IMR-90 (cell line): ENCODE measurements at regions not wholly inside any gene's neighbourhood (a gene's known extent, or its start where the extent isn't known, plus 50 kb on each side); places are given as distances from the start of the nearest gene placed in this dataset.

Experiments used
- ATAC-seq: fragments of 200-7000 bp; cut with Tn5 transposase; 2 replicates; pipeline ENCODE4 v1.9.1; 2020; ENCODE audit warnings: low read depth, mild to moderate bottlenecking, moderate library complexity
- BruUV-seq: library from RNA; stranded (reverse); fragments of 400-500 nt; replicated peaks from 2 replicates; lab custom pipeline; 2021; lab: Mats Ljungman, UMichigan
- CTCF ChIA-PET: fragments of 300-600 bp; formaldehyde crosslinking; extraction: SDS; loops from one replicate; lab custom pipeline; 2021; ENCODE audit warnings: antibody characterized with exemption; lab: Yijun Ruan, JAX
- POLR2A ChIA-PET: fragments of 300-600 bp; sonication (Branson Sonifier 250); formaldehyde crosslinking; loops from one replicate; lab custom pipeline; 2022; ENCODE audit warnings: antibody characterized with exemption; ENCODE audit not compliant: unreplicated experiment; lab: Charles Lee
- DNase-seq: peaks from one replicate; pipeline ENCODE4 v3.0.0; 2013
- H2AFZ ChIP-seq: replicated peaks from 2 replicates; pipeline ENCODE3; 2013; ENCODE audit warnings: low read length, mild to moderate bottlenecking; ENCODE audit not compliant: poor library complexity
- H2AK5ac ChIP-seq: 2 replicates; pipeline ENCODE4 v1.6.1; 2013; ENCODE audit warnings: low read depth, low read length, inconsistent platforms
- H2AK9ac ChIP-seq: replicated peaks from 2 replicates; pipeline ENCODE3; 2013; ENCODE audit warnings: mild to moderate bottlenecking, low read depth, low read length, moderate library complexity; ENCODE audit not compliant: poor library complexity
- H2BK120ac ChIP-seq: 2 replicates; pipeline ENCODE4 v1.6.1; 2013; ENCODE audit warnings: low read depth, low read length, inconsistent platforms
- H2BK15ac ChIP-seq: 3 replicates; pipeline ENCODE4 v1.6.1; 2013; ENCODE audit warnings: low read depth, low read length, inconsistent platforms
- H2BK20ac ChIP-seq: 2 replicates; pipeline ENCODE4 v1.6.1; 2013; ENCODE audit warnings: low read depth, mild to moderate bottlenecking, inconsistent platforms, low read length, moderate library complexity
- H2BK5ac ChIP-seq: 2 replicates; pipeline ENCODE4 v1.6.1; 2013; ENCODE audit warnings: mild to moderate bottlenecking, low read depth, low read length, inconsistent platforms; ENCODE audit not compliant: poor library complexity, severe bottlenecking
- H3K14ac ChIP-seq: replicated peaks from 2 replicates; pipeline ENCODE4 v1.6.1; 2013; ENCODE audit warnings: low read depth, low read length, inconsistent platforms
- H3K18ac ChIP-seq: 2 replicates; pipeline ENCODE4 v1.6.1; 2013; ENCODE audit warnings: low read depth, low read length, control low read depth
- H3K23ac ChIP-seq: 2 replicates; pipeline ENCODE4 v1.6.1; 2013; ENCODE audit warnings: low read depth, low read length, inconsistent platforms
- H3K27ac ChIP-seq: 2 replicates; pipeline ENCODE4 v1.5.1; 2013; ENCODE audit warnings: mild to moderate bottlenecking, control low read depth, low read length; ENCODE audit not compliant: insufficient read depth
- H3K27me3 ChIP-seq: 2 replicates; pipeline ENCODE4 v1.6.1; 2013; ENCODE audit warnings: low read length; ENCODE audit not compliant: control insufficient read depth, insufficient read depth
- H3K36me3 ChIP-seq: 2 replicates; pipeline ENCODE4 v1.6.1; 2013; ENCODE audit warnings: low read length, mixed read lengths; ENCODE audit not compliant: control insufficient read depth, insufficient read depth
- H3K4ac ChIP-seq: 2 replicates; pipeline ENCODE4 v1.6.1; 2013; ENCODE audit warnings: low read depth, low read length, inconsistent platforms
- H3K4me1 ChIP-seq: 2 replicates; pipeline ENCODE4 v1.6.1; 2013; ENCODE audit warnings: low read length, mixed read lengths; ENCODE audit not compliant: control insufficient read depth, insufficient read depth
- H3K4me2 ChIP-seq: 2 replicates; pipeline ENCODE4 v1.6.1; 2013; ENCODE audit warnings: low read depth, mild to moderate bottlenecking, control low read depth, low read length, moderate library complexity
- H3K4me3 ChIP-seq: 2 replicates; pipeline ENCODE4 v1.5.1; 2013; ENCODE audit warnings: low read depth, mild to moderate bottlenecking, control low read depth, low read length, moderate library complexity; ENCODE audit not compliant: insufficient read depth
- H3K56ac ChIP-seq: 2 replicates; pipeline ENCODE4 v1.6.1; 2013; ENCODE audit warnings: low read length, inconsistent platforms; ENCODE audit not compliant: insufficient read depth; ENCODE audit errors: extremely low read depth
- H3K79me1 ChIP-seq, 2 experiments: 2 replicates each; pipeline ENCODE4 v1.6.1; 2013; ENCODE audit warnings: low read length in 2 of 2, inconsistent platforms in 1 of 2, low read depth in 1 of 2
- H3K9ac ChIP-seq: 2 replicates; pipeline ENCODE4 v1.6.1; 2013; ENCODE audit warnings: low read depth, low read length, control low read depth
- H3K9me1 ChIP-seq: 2 replicates; pipeline ENCODE4 v1.6.1; 2013; ENCODE audit warnings: low read length, inconsistent platforms; ENCODE audit not compliant: insufficient read depth
- H3K9me3 ChIP-seq: 2 replicates; pipeline ENCODE4 v1.6.1; 2013; ENCODE audit warnings: low read length; ENCODE audit not compliant: control insufficient read depth, insufficient read depth
- H4K20me1 ChIP-seq: 2 replicates; pipeline ENCODE4 v1.6.1; 2013; ENCODE audit warnings: low read length, inconsistent platforms; ENCODE audit not compliant: insufficient read depth
- H4K5ac ChIP-seq: 2 replicates; pipeline ENCODE4 v1.6.1; 2013; ENCODE audit warnings: mild to moderate bottlenecking, low read depth, low read length, control low read depth
- H4K8ac ChIP-seq, 2 experiments: 2 replicates each; pipeline ENCODE4 v1.6.1; 2013; ENCODE audit warnings: low read depth in 2 of 2, low read length in 2 of 2, control low read depth in 1 of 2, inconsistent platforms in 1 of 2
- H4K91ac ChIP-seq: 2 replicates; pipeline ENCODE4 v1.6.1; 2013; ENCODE audit warnings: low read depth, low read length, inconsistent platforms; ENCODE audit not compliant: insufficient read depth
- BHLHE40 ChIP-seq: fragments of 150-350 bp; IDR thresholded peaks from 2 replicates; pipeline ENCODE4 v1.6.1; 2016; ENCODE audit warnings: mild to moderate bottlenecking, low read depth, low read length
- CEBPB ChIP-seq: IDR thresholded peaks from 2 replicates; pipeline ENCODE4 v1.6.1; 2012; ENCODE audit warnings: low read depth, low read length, improper control_type of control experiment
- CHD1 ChIP-seq: IDR thresholded peaks from 2 replicates; pipeline ENCODE4 v1.6.1; 2012; ENCODE audit warnings: low read depth, low read length, improper control_type of control experiment
- ELK1 ChIP-seq: fragments of 150-350 bp; IDR thresholded peaks from 2 replicates; pipeline ENCODE4 v1.6.1; 2016; ENCODE audit warnings: low read depth, mild to moderate bottlenecking, low read length, moderate library complexity, borderline replicate concordance
- FOS ChIP-seq: fragments of 150-350 bp; IDR thresholded peaks from 2 replicates; pipeline ENCODE4 v1.6.1; 2016; ENCODE audit warnings: low read depth, low read length
- MAFK ChIP-seq: IDR thresholded peaks from 2 replicates; pipeline ENCODE4 v1.6.1; 2012; ENCODE audit warnings: low read depth, low read length, improper control_type of control experiment
- MAZ ChIP-seq: IDR thresholded peaks from 2 replicates; pipeline ENCODE4 v1.6.1; 2012; ENCODE audit warnings: low read depth, mild to moderate bottlenecking, low read length, improper control_type of control experiment, moderate library complexity, borderline replicate concordance
- MXI1 ChIP-seq: IDR thresholded peaks from 2 replicates; pipeline ENCODE4 v1.6.1; 2012; ENCODE audit warnings: low read depth, mild to moderate bottlenecking, low read length, moderate library complexity, borderline replicate concordance
- NFE2L2 ChIP-seq: fragments of 150-350 bp; IDR thresholded peaks from 2 replicates; pipeline ENCODE4 v1.6.1; 2016; ENCODE audit warnings: low read depth, mild to moderate bottlenecking, low read length
- POLR2A ChIP-seq: IDR thresholded peaks from 2 replicates; pipeline ENCODE4 v1.6.1; 2012; ENCODE audit warnings: mild to moderate bottlenecking, low read depth, low read length
- RAD21 ChIP-seq: IDR thresholded peaks from 2 replicates; pipeline ENCODE4 v1.6.1; 2012; ENCODE audit warnings: low read length, improper control_type of control experiment
- RCOR1 ChIP-seq: IDR thresholded peaks from 2 replicates; pipeline ENCODE4 v1.6.1; 2012; ENCODE audit warnings: mild to moderate bottlenecking, low read length, improper control_type of control experiment; ENCODE audit not compliant: insufficient replicate concordance
- RFX5 ChIP-seq: IDR thresholded peaks from 2 replicates; pipeline ENCODE4 v1.8.0; 2012; ENCODE audit warnings: low read depth, mild to moderate bottlenecking, low read length, moderate library complexity
- SMC3 ChIP-seq: fragments of 150-350 bp; IDR thresholded peaks from 2 replicates; pipeline ENCODE4 v1.6.1; 2016; ENCODE audit warnings: low read depth, mild to moderate bottlenecking, antibody characterized with exemption, low read length, moderate library complexity
- WGBS, 2 experiments: methylation state at CpG; one replicate each; pipeline versions ENCODE4 v1.1.5 to v1.1.7; 2013; ENCODE audit warnings: missing lambda C conversion rate in 2 of 2; ENCODE audit not compliant: insufficient read length in 1 of 2; ENCODE audit errors: extremely low coverage in 2 of 2; 5-methylcytosine and 5-hydroxymethylcytosine counted together
- dilution Hi-C: fragments of 300-500 bp; cut with HindIII; formaldehyde crosslinking; loops from one replicate; pipeline ENCODE4 v1.14.3; 2018; ENCODE audit warnings: low sequenced_read_pairs; ENCODE audit not compliant: unreplicated experiment
- in situ Hi-C: fragments of 300-500 bp; cut with MboI; formaldehyde crosslinking; loops from 3 replicates; pipeline ENCODE4 v1.14.3; 2019; ENCODE audit warnings: low sequenced_read_pairs, inconsistent platforms, mixed read lengths
- intact Hi-C: fragments of 100-400 bp; cut with micrococcal nuclease; formaldehyde crosslinking; loops from 2 replicates; pipeline ENCODE4 v1.10.0; 2022
- TF ChIP-seq, protein P1 (sequence below): conservative IDR thresholded peaks from 2 replicates; pipeline ENCODE4 v1.5.1; 2012; ENCODE audit warnings: mild to moderate bottlenecking, low read depth, low read length, improper control_type of control experiment
- TF ChIP-seq, protein P2 (sequence below): fragments of 150-350 bp; IDR thresholded peaks from 2 replicates; pipeline ENCODE4 v1.6.1; 2017; ENCODE audit warnings: mild to moderate bottlenecking, antibody characterized with exemption, low read length, low read depth

DNA sequence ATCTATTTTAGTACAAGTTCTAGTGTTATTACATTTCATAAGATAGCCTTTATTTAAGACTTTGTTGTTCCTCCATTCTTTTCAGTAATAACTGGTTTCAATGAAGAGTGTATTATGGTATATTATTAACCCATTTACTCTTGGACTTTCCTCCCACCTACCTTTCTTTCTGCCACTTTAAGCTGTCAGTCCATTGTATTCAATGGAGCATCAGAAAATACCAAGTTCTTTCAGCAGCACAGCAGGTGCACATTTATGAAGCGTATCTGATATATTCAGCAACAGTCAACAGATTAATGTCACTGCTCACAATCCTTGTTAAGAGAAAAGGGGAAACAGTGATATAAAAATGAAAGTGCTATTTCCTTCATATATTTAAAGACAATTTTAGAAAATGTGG is 660.9 kb downstream of the C12orf50 start:
- H3K27ac ChIP-seq = no peak overlapping the region
- no peak overlapping the region for H3K14ac ChIP-seq
- H2BK20ac ChIP-seq = no peak overlapping the region
- H3K23ac ChIP-seq = no peak overlapping the region
- ChIA-PET POLR2A (no interaction called here), CTCF (interaction anchor here (1.2 kb wide), 1 partner anchor 8 kb away, joined by 3 read pairs; no protein-coding TSS in a partner anchor)
- H2BK5ac ChIP-seq = no peak overlapping the region
- H4K91ac ChIP-seq = no peak overlapping the region
- H2AK5ac ChIP-seq = no peak overlapping the region
- intact Hi-C loops = no loop called here
- no peak overlapping the region for H3K18ac ChIP-seq
- H3K79me1 ChIP-seq = no peaks in the 10 kb centered on the region
- H3K4me3 ChIP-seq = no peak overlapping the region
- H3K9me3 ChIP-seq = no peaks in the 10 kb centered on the region
- WGBS, 2 experiments = no CpG with 5 or more reads among the region's 1 CpG
- H3K4me2 ChIP-seq = no peak overlapping the region
- BruUV-seq = no TSS peak
- TF ChIP-seq BHLHE40 = no peak
- TF ChIP-seq FOS = no peak
- TF ChIP-seq SMC3 = no peak
- TF ChIP-seq, protein P1, sequence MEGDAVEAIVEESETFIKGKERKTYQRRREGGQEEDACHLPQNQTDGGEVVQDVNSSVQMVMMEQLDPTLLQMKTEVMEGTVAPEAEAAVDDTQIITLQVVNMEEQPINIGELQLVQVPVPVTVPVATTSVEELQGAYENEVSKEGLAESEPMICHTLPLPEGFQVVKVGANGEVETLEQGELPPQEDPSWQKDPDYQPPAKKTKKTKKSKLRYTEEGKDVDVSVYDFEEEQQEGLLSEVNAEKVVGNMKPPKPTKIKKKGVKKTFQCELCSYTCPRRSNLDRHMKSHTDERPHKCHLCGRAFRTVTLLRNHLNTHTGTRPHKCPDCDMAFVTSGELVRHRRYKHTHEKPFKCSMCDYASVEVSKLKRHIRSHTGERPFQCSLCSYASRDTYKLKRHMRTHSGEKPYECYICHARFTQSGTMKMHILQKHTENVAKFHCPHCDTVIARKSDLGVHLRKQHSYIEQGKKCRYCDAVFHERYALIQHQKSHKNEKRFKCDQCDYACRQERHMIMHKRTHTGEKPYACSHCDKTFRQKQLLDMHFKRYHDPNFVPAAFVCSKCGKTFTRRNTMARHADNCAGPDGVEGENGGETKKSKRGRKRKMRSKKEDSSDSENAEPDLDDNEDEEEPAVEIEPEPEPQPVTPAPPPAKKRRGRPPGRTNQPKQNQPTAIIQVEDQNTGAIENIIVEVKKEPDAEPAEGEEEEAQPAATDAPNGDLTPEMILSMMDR = no peak
- no peak for TF ChIP-seq MAFK
- no peak for TF ChIP-seq NFE2L2
- TF ChIP-seq CHD1 = no peak
- TF ChIP-seq RCOR1 = no peak
- no peak for TF ChIP-seq CEBPB
- no peak for TF ChIP-seq MAZ
- TF ChIP-seq MXI1 = no peak
- TF ChIP-seq POLR2A = no peak
- TF ChIP-seq RAD21 = no peak
- TF ChIP-seq, protein P2, sequence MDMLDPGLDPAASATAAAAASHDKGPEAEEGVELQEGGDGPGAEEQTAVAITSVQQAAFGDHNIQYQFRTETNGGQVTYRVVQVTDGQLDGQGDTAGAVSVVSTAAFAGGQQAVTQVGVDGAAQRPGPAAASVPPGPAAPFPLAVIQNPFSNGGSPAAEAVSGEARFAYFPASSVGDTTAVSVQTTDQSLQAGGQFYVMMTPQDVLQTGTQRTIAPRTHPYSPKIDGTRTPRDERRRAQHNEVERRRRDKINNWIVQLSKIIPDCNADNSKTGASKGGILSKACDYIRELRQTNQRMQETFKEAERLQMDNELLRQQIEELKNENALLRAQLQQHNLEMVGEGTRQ = no peak
- no peak for TF ChIP-seq RFX5
- TF ChIP-seq ELK1 = no peak
- H3K9me1 ChIP-seq = no peaks in the 10 kb centered on the region
- no peak overlapping the region for H2BK120ac ChIP-seq
- H4K8ac ChIP-seq = no peak overlapping the region
- no peak overlapping the region for H3K56ac ChIP-seq
- no peak overlapping the region for H2BK15ac ChIP-seq
- no peaks in the 10 kb centered on the region for H4K20me1 ChIP-seq
- no peaks in the 10 kb centered on the region for H3K4me1 ChIP-seq
- dilution Hi-C loops = no loop called here
- H3K27me3 ChIP-seq = no peaks in the 10 kb centered on the region
- no peak overlapping the region for H3K4ac ChIP-seq
- in situ Hi-C loops = no loop called here
- no peak overlapping the region for H2AFZ ChIP-seq
- H3K9ac ChIP-seq = no peak overlapping the region
- ATAC-seq (no peak), DNase-seq (no peak)
- H3K36me3 ChIP-seq = no peaks in the 10 kb centered on the region
- no peak overlapping the region for H2AK9ac ChIP-seq
- no peak overlapping the region for H4K5ac ChIP-seq
